Endodermal cell (in vitro differentiated cells): ENCODE measurements at regions not wholly inside any gene's neighbourhood (a gene's known extent, or its start where the extent isn't known, plus 50 kb on each side); places are given as distances from the start of the nearest gene placed in this dataset.
"Not testable (repeated sequence)": the region's sequence is repeated elsewhere in the genome, so short reads cannot be mapped to it uniquely, and the experiment has no call there.

Experiments
- DNase-seq: peaks from one replicate; pipeline ENCODE4 v3.0.0-alpha.2; 2017
- H3K27ac ChIP-seq: 2 replicates; pipeline ENCODE4 v1.5.1; 2013; ENCODE audit warnings: mild to moderate bottlenecking, low read depth, low read length, moderate library complexity
- H3K27me3 ChIP-seq: 2 replicates; pipeline ENCODE4 v1.6.1; 2013; ENCODE audit warnings: mild to moderate bottlenecking, low read length, moderate library complexity; ENCODE audit not compliant: insufficient read depth, control insufficient read depth, poor library complexity, severe bottlenecking
- H3K36me3 ChIP-seq: 2 replicates; pipeline ENCODE4 v1.7.0; 2013; ENCODE audit warnings: mild to moderate bottlenecking, low read length, moderate library complexity; ENCODE audit not compliant: control insufficient read depth, insufficient read depth
- H3K4me1 ChIP-seq: one replicate; pipeline ENCODE4 v1.7.0; 2013; ENCODE audit warnings: low read length; ENCODE audit not compliant: control insufficient read depth, insufficient read depth
- H3K4me3 ChIP-seq: 2 replicates; pipeline ENCODE4 v1.5.1; 2013; ENCODE audit warnings: mild to moderate bottlenecking, low read length, moderate library complexity
- H3K9ac ChIP-seq: 2 replicates; pipeline ENCODE4 v1.6.1; 2013; ENCODE audit warnings: mild to moderate bottlenecking, low read length, moderate library complexity; ENCODE audit not compliant: poor library complexity, severe bottlenecking; ENCODE audit errors: extremely low read depth
- H3K9me3 ChIP-seq: 2 replicates; pipeline ENCODE4 v1.6.1; 2013; ENCODE audit warnings: mild to moderate bottlenecking, low read length, moderate library complexity; ENCODE audit not compliant: control insufficient read depth
- H3K27ac Mint-ChIP-seq: 2 replicates; pipeline ENCODE4 v1.8.0; 2020; ENCODE audit warnings: mixed read lengths
- H3K27me3 Mint-ChIP-seq: 2 replicates; pipeline ENCODE4 v1.8.0; 2021; ENCODE audit warnings: mild to moderate bottlenecking, mixed read lengths; ENCODE audit not compliant: insufficient read depth
- H3K36me3 Mint-ChIP-seq: 2 replicates; pipeline ENCODE4 v1.8.0; 2020; ENCODE audit warnings: low read depth, mixed read lengths
- H3K4me1 Mint-ChIP-seq: 2 replicates; pipeline ENCODE4 v1.8.0; 2020; ENCODE audit warnings: mixed read lengths
- H3K4me3 Mint-ChIP-seq: 2 replicates; pipeline ENCODE4 v1.8.0; 2020; ENCODE audit warnings: mild to moderate bottlenecking, moderate library complexity, mixed read lengths
- H3K9me3 Mint-ChIP-seq: 2 replicates; pipeline ENCODE4 v1.8.0; 2020; ENCODE audit warnings: mild to moderate bottlenecking, mixed read lengths
- CTCF ChIP-seq: fragments of 200-600 bp; sonication (generic); conservative IDR thresholded peaks from 2 replicates; pipeline ENCODE4 v1.5.0; 2021; ENCODE audit warnings: antibody characterized with exemption, mild to moderate bottlenecking
- WGBS, 2 experiments: methylation state at CpG; one replicate each; pipeline versions ENCODE4 v1.1.5 to v1.1.7; 2013; ENCODE audit warnings: missing lambda C conversion rate in 2 of 2, mixed read lengths in 1 of 2; ENCODE audit not compliant: insufficient coverage in 1 of 2, insufficient read length in 1 of 2; 5-methylcytosine and 5-hydroxymethylcytosine counted together

- H3K4me3 Mint-ChIP-seq: no peak overlapping the region
- peaks cover 15% of the 10 kb centered on the region for H3K4me1 Mint-ChIP-seq
- peaks cover 30% of the 10 kb centered on the region for H3K9me3 Mint-ChIP-seq
- H3K27me3 ChIP-seq: peaks cover under 1% of the 10 kb centered on the region
- H3K4me1 ChIP-seq: no peaks in the 10 kb centered on the region
- H3K36me3 ChIP-seq: no peaks in the 10 kb centered on the region
- H3K9ac ChIP-seq: no peak overlapping the region
- WGBS, 2 experiments: 89% methylated on average over 2 of the region's 2 CpGs; no CpG with 5 or more reads in 1 of the 2 experiments
- no peak for DNase-seq
- no peak overlapping the region for H3K27ac Mint-ChIP-seq
- no peaks in the 10 kb centered on the region for H3K27me3 Mint-ChIP-seq
- H3K4me3 ChIP-seq: no peak overlapping the region
- no peak for TF ChIP-seq CTCF
- H3K36me3 Mint-ChIP-seq: no peaks in the 10 kb centered on the region
- no peak overlapping the region for H3K27ac ChIP-seq
- peaks cover 13% of the 10 kb centered on the region for H3K9me3 ChIP-seq
Measured at GRCh38 chr6:106744781-106745180, 115.4 kb downstream of the QRSL1 start.

DNA sequence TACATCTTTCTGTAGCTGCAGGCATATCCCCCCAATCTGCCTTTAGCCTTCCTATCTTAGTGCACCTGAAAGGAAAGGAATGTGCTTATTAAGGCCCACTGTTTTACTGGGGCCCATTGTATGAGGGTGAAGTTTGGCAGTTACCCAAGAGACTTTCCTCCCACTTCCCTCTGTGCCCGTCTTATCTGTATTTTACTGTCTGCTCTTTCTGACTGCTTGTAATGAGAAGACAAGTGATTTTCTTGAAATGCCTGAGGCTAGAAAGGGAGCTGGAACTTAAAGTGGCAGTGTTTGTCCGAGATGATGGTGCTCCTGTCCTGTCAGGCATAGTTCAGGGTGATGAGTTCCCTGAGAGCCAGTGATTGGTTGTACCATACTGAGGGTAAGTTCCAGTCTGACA, 114.7 kb downstream of the QRSL1 start:
- H3K4me1 Mint-ChIP-seq, H3K9ac ChIP-seq, H3K27ac ChIP-seq, H3K27me3 ChIP-seq, H3K36me3 Mint-ChIP-seq, H3K36me3 ChIP-seq, H3K4me1 ChIP-seq, H3K27me3 Mint-ChIP-seq, H3K27ac Mint-ChIP-seq, H3K4me3 ChIP-seq, H3K4me3 Mint-ChIP-seq, DNase-seq: not testable (repeated sequence)
- peaks cover 30% of the 10 kb centered on the region for H3K9me3 Mint-ChIP-seq
- peaks cover 13% of the 10 kb centered on the region for H3K9me3 ChIP-seq
- WGBS, 2 experiments: 91 to 100% methylated on average over 1 to 2 of the region's 2 CpGs

- no peak overlapping the region for H3K27ac Mint-ChIP-seq
Measured at GRCh38 chr6:106743612-106744011, 114.2 kb downstream of the QRSL1 start.

More at GRCh38 chr6:106743612-106744011, 114.2 kb downstream of the QRSL1 start:
- no peak for DNase-seq
- H3K36me3 Mint-ChIP-seq: no peaks in the 10 kb centered on the region
- no peaks in the 10 kb centered on the region for H3K27me3 Mint-ChIP-seq
- Histone ChIP-seq H3K4me3 (no peak overlapping the region), H3K36me3 (no peaks in the 10 kb centered on the region), H3K27me3 (no peaks in the 10 kb centered on the region), H3K4me1 (no peaks in the 10 kb centered on the region), H3K9ac (no peak overlapping the region), H3K9me3 (peaks cover 13% of the 10 kb centered on the region), H3K27ac (no peak overlapping the region)
- TF ChIP-seq CTCF: no peak
- peaks cover 5% of the 10 kb centered on the region for H3K4me1 Mint-ChIP-seq
- H3K9me3 Mint-ChIP-seq: peaks cover 30% of the 10 kb centered on the region
- 67 to 86% methylated on average over 1 to 2 of the region's 2 CpGs for WGBS, 2 experiments
- no peak overlapping the region for H3K4me3 Mint-ChIP-seq
